GM12801 (cell line): ENCODE measurements at regions not wholly inside any gene's neighbourhood (a gene's known extent, or its start where the extent isn't known, plus 50 kb on each side); places are given as distances from the start of the nearest gene placed in this dataset.

Experiments used
- CTCF ChIP-seq: IDR thresholded peaks from one replicate; pipeline ENCODE4 v1.5.1; 2011; ENCODE audit warnings: control low read depth; ENCODE audit not compliant: insufficient read length; ENCODE audit errors: extremely low read depth

- no peak for TF ChIP-seq CTCF
Observed at GRCh38 chr10:33039181-33039580, 81.2 kb upstream of the ITGB1 start.

GRCh38 chr10:33038672-33039071 lies 80.6 kb upstream of the ITGB1 start:
- no peak for TF ChIP-seq CTCF

GRCh38 chr10:33037726-33038125 lies 79.7 kb upstream of the ITGB1 start:
- TF ChIP-seq CTCF: no peak

- no peak for TF ChIP-seq CTCF
Observed at GRCh38 chr10:33036670-33037069, 78.6 kb upstream of the ITGB1 start.

- no peak for TF ChIP-seq CTCF
Observed at GRCh38 chr10:33035411-33035810, 77.4 kb upstream of the ITGB1 start.

GRCh38 chr10:33034931-33035330 lies 76.9 kb upstream of the ITGB1 start:
- no peak for TF ChIP-seq CTCF

GRCh38 chr10:33032654-33033151 lies 74.7 kb upstream of the ITGB1 start:
- TF ChIP-seq CTCF: no peak
